ENCODE measurements at regions not wholly inside any gene's neighbourhood (a gene's known extent, or its start where the extent isn't known, plus 50 kb on each side); places are given as distances from the start of the nearest gene placed in this dataset.

- no peak for DNase-seq (ENCODE audit: low read depth in 2 of 2)
These were observed 153.8 kb downstream of the ASB1 start for GRCh38 chr2:238580486-238580885.

- DNase-seq (ENCODE audit: low read depth in 2 of 2): no peak
These were observed 154.4 kb downstream of the ASB1 start for GRCh38 chr2:238581126-238581525.

- DNase-seq (ENCODE audit: low read depth in 2 of 2): no peak
These were observed 155.4 kb downstream of the ASB1 start for GRCh38 chr2:238582159-238582558.

- DNase-seq (ENCODE audit: low read depth in 2 of 2): no peak
These were observed 157.9 kb downstream of the ASB1 start for GRCh38 chr2:238584617-238585016.

DNA sequence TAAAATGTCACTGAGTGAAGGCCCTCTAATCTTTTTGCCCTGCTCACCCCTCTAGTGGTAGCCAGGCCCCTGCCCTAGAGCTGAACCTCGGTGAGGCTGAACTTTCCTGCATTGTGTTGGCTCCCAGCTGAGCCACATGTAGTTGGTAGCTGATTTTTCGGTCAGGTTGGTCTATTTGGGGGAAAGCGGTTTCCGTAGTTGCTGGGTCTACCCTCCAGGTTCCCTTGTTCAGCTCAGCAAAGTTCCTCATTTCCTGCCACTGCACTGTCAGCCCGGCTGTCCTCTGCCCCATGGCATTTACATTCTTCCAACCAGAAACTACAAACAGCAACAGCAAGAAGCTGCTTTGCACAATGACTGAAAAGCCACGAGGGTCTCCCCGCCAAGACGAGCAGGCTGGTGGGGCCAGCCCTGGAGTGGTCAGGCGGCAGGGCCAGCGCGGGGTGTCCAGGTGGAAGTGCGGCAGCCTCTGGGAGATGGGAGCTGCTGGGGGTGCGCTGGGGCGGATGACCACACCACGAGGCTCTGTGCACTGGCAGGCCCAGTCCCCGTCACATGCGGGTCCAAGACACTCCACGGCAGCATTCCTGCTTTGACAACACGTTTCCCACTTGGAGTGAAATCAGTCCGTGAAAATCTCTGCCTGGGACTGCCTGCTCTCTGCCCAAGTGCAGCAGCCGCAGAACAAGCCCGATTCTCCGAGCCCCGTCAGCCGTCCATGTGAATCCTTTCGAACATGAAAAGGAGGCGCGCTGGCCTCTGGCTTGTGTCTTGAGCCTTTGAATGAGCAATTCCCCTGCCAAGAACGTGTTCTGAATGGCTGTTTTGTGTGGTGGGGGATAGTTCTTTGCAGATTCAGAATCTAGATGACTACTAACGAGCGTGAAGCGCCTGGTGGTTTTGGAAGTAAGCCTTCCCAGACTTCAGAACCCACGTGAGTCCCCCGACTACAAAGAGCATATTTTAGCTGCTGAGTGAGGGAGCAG lies 159.4 kb downstream of the ASB1 start:
- no peak for DNase-seq (ENCODE audit: low read depth in 2 of 2)

GRCh38 chr2:238586931-238587775 lies 160.4 kb downstream of the ASB1 start:
- DNase-seq (ENCODE audit: low read depth in 2 of 2): no peak

DNA sequence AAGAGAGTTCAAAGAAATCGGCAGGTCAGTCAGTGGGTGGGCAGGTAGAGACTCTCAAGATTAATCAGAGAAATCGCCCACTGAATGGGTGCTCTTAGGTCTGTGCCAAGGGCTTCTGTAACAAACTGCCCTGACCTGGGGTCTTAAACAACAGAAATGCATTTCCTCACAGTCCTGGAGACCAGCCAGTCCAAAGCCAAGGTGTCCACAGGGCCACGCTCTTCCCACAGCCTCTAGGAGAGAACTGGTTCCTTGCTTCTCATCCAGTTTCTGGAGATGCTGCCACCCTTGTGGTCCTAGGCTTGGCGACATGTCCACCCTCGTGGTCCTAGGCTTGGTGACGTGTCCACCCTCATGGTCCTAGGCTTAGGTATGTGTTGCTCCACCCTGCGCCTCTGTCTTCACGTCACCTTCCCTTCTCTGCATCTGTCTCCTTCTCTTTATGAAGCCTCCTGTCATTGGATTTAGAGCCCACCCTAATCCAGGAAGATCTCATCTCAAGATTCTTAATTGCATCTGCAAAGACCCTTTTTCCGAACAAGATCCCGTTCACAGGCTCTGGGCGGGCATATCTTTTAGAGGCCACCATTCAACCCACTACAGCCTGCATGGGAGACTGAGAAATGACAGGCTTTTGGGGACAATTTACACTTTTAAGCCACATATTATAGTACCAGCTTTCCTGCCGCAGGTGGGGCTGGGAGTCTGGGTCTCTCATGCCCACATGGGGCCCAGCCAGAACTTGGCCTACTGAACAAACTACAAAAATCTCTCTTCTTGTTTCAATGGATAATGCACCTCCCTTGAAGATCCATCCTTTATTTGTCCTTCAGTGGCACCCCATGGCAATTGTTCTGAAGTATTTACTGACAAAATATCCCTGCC lies 161.3 kb downstream of the ASB1 start:
- no peak for DNase-seq (ENCODE audit: low read depth in 2 of 2)

- no peak for DNase-seq (ENCODE audit: low read depth in 2 of 2)
These were observed 163.1 kb downstream of the ASB1 start for GRCh38 chr2:238589591-238590460.

DNA sequence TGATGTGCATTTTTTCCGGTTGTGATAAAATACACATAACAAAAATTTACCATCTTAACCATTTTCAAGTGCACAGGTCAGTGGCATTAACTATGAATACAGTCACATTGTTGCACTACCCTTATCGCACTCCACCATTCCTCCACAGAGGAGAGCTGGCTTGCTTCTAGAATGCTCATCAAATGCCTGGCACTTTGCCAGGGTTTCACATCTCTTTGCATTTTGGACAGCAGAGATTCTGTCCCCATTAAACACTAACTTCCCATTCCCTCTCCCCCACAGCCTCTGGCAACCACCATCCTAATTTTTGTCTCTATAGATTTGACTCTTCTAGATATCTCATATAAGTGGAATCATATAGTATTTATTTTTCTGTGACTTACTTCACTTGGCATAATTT lies 165.0 kb downstream of the ASB1 start:
- no peak for DNase-seq (ENCODE audit: low read depth in 2 of 2)

DNA sequence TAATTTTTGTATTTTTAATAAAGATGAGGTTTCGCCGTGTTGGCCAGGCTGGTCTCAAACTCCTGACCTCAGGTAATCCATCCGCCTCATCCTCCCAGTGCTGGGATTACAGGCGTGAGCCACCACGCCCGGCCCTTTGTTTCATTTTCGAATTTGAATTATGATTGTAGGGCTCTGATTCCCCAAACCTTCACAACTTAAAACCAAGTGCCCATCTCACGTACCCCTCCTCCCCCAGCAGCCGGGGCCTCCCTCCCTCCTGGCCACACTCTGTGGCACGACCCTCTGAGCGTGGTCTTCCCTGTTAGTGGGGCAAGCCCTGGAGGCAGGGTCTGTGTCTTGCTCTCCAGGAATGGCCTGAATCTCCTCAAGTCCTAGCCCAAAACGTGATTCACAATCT lies 166.5 kb downstream of the ASB1 start:
- no peak for DNase-seq (ENCODE audit: low read depth in 2 of 2)

- no peak for DNase-seq (ENCODE audit: low read depth in 2 of 2)
These were observed 167.0 kb downstream of the ASB1 start for GRCh38 chr2:238593678-238594077.

DNA sequence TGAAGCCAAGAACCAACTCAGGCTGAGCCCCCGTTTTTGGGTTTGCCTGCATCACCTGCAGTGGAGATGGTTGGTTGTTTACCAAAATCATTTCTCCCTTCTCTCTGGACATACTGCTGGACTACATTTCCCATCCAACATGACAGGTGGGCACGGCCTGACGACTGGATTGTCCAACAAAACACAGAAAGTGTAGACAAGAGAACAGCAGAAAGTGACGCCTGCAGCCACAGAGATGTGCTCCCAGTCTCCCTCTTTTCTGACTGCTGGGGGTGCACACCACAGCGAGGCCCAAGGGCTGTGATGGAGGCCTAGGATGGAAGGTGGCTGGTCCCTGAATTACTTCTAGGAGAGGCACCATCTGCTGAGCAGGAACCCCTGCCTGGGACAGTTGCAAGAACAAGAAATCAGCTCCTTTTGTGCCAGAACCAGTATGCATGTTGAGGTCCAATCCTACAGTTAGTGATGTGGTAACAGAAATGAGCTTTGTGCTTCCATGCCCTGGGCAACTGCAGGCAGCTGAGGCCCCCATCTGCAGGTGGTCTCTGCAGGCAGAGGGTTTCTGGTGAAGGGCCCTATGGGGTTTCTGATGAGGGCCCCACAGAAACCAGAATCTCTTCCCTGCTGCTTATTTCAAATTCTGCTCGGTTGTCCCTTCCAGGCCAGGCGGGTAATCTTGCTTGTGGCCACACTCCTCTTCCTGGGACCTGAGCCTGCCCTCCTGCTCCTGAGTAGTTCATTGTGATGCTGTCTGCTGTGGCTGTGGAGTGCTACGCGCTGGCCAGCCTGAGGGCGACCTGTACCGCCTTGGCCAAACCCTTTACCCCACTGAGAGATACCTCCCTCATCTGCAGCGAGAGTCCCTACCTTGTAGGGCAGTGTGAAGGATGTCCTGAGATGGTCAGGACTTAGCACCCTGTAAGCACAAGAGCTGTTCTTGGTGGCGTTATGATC lies 168.3 kb downstream of the ASB1 start:
- DNase-seq (ENCODE audit: low read depth in 2 of 2): no peak

DNA sequence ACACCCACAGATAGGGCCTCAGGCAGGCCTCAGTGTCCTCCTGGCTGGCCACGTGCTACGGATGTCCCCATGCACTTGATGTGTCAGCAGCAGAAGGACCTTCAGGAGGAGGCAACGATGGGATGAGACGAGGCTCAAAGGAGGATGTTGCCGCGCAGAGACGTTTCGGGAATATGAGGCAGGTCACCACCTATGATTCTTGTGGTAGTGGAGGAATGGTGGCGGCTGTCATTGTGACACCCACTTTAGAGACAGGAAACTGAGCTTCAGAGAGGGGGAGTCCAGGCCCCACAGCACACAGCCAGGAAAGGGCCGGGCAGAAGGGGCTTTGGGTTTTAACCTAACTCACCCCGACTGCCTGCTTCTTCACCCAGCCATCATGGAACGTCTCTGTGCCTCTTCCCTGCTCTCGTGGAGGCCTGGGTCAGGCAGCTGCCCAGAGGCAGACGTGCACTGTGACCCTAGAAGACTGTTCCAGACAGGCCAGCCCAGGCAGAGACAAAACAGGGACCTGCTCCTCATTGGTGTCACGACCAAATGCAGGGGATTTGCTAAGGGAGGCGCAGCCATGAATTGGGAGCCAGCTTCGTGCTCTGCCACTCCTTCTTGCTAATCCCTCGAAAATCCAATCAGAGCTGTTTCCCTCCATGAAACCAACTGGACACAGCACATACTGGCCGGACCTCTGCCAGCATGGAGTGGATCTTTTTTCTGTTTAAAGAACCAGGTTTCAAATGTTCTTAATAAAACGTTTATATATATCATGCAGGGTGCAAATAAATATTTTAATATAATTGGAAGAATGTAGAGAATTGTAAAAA lies 169.2 kb downstream of the ASB1 start:
- DNase-seq (ENCODE audit: low read depth in 2 of 2): no peak

DNA sequence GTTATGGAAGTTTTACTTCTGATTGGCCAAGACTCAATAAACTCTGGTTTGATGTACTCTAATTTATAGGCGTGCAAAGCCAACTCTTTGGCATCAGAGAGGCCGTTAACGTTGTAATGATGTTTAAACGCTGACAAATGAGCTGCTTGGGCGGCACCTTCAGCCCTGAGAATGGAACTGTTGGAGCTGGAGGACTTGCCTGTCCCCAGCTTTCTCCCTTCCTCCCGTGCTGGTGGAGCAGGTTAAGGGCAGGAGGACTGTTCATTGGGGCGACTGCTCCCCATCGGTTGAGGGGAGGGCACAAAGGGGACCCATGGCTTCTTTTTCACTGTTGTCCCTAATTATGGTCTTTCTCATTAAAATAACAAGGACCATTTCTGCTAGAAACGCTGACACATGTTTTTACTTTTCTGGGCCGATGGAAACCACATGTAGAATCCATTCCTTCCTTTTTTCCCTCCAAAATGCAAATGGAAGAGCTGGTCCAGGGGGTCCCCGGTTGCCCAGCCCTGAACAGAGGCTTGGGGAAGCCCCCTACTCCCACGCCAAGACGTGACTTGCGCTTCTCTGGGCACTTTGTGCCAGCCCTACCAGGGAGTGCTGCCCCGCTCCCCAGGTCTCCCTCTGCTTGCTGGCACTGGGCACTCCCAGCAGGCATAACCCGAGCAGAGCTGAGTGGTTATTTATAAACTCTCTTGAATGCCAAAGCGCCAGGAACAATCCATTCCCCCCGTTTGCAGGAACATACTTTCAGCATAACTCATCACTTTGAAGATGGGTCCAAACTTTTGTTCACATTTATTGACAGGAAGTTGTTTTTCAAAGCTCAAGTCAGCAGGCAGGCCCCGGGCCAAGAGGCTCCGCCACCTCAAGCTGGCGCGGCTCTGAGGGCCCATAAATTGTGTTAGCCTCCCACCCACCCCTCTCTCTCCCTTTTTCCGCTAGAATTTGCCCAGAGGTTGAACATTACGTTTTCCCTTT lies 170.1 kb downstream of the ASB1 start:
- DNase-seq (ENCODE audit: low read depth in 2 of 2): no peak

DNA sequence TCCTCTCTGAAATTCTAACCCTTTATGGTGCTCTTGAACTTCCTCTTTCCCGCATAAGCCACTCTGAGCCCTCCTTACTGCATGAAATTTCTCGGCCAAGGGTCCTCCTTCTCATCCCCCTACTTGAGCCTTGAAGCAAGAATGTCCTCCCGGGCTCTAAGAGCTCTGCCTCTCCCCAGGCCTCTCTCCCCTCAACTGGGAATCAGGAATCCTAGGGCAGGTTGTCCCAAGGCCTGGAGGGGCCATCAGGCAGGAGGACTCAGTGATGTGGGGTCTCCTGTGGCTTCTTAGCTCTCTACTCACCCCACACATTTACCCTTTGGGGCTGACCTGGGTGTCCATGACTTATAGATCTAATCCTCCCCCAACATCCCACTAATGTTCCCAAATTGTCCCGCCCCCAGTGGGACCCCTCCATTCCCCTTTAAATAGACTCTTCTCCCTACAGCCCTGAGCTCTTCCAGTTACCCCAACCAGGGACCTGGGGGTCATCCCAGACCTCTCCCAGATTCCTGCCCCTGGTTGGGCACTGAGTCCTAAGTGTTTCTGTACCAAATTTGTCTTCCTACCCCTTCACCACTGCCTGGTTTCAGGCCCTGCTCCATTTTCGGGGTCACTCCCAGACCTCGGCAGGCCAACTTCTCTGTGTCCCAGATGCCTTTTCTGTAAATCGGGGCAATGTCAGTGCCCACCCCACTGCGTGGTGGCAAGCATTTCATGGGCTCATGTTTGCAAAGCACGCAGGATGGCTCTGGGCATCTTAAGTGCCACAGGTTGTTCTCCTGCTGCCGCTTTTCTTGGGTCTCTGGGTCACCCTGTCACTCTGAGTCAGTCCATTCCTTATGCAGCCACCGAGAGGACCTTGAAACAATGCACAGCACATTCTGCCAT lies 171.2 kb downstream of the ASB1 start:
- no peak for DNase-seq (ENCODE audit: low read depth in 2 of 2)

DNA sequence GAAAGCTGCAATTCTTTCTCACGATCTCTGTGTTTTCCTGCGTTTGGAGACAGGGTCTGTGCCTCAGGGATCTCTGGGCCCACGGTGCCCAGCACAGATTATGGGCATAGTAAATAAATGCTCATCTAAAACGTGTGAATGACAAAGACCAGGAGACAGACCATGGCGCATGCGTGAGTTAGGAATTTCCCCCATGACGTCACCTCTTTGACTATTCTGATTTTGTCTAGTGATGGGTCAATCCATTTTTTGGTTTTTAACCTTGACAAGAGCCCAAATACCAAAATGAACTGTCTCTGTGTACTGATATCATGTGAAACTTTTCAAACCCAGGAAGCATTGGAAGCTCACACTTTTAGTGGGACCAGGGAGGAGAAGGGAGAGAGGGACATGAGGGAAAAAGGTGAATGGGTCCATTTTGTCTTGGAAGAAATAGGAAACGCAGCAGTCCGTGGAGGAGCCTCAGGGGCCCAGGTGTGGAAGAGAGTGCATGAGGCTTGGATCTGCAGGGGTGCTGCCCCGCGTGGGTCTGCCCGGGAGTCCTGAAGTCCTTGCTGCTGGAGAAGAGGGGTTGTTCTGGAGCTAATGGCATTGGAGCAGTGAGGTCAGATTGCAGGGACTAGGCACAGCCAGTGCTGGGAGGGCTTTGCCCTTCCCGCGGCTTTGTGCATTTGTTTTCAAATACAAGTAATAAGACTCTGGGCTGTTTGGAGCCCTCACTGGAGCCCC lies 172.2 kb downstream of the ASB1 start:
- no peak for DNase-seq (ENCODE audit: low read depth in 2 of 2)

Measured in stimulated activated CD4-positive, alpha-beta T cell treated with anti-CD3 and anti-CD28 coated beads, Interleukin-1b, Interleukin-23, amount 100 ng/mL, for 1 hour (primary cell).